ENCODE measurements at regions not wholly inside any gene's neighbourhood (a gene's known extent, or its start where the extent isn't known, plus 50 kb on each side); places are given as distances from the start of the nearest gene placed in this dataset.

DNA sequence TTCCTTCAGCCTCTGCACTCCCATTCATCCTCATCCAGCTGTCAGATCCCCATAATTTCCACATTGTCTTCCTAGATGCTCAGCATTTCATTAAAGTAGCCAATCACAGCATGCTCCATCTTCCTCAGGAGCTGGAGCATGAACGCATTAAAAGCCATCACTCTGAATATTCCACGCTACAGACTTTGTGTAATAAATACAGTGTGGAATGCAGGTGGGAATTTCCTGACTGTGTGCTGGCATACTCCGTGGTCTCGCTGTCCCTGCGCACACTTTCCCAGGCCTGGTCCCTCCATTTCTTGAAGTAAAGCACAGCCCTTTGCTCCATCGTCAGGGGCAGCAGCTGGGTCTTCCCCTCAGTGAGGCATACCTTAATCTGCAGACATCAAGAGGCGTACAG lies 123.7 kb upstream of the NCK2 start:
- no peaks in the 10 kb centered on the region for H4K20me1 ChIP-seq (ENCODE audit: insufficient read depth)
- H3K4me3 ChIP-seq (replicated peaks in 1 of 2; ENCODE audit: low read depth in 1 of 2, low read length in 2 of 2), result no peak overlapping the region
- ChIA-PET RAD21 (ENCODE audit: low non-redundant PET in 1 of 2, low total read pairs in 2 of 2, uncharacterized antibody in 2 of 2, unreplicated experiment in 2 of 2) (no interaction called here), CTCF (no interaction called here), POLR2A (no interaction called here)
- no TSS peak for BruUV-seq (replicated peaks)
- no peaks in the 10 kb centered on the region for H3K9me2 ChIP-seq (ENCODE audit: insufficient read depth)
- no peaks in the 10 kb centered on the region for H3K79me2 ChIP-seq (ENCODE audit: insufficient read depth, low read length)
- TF ChIP-seq, protein P1, sequence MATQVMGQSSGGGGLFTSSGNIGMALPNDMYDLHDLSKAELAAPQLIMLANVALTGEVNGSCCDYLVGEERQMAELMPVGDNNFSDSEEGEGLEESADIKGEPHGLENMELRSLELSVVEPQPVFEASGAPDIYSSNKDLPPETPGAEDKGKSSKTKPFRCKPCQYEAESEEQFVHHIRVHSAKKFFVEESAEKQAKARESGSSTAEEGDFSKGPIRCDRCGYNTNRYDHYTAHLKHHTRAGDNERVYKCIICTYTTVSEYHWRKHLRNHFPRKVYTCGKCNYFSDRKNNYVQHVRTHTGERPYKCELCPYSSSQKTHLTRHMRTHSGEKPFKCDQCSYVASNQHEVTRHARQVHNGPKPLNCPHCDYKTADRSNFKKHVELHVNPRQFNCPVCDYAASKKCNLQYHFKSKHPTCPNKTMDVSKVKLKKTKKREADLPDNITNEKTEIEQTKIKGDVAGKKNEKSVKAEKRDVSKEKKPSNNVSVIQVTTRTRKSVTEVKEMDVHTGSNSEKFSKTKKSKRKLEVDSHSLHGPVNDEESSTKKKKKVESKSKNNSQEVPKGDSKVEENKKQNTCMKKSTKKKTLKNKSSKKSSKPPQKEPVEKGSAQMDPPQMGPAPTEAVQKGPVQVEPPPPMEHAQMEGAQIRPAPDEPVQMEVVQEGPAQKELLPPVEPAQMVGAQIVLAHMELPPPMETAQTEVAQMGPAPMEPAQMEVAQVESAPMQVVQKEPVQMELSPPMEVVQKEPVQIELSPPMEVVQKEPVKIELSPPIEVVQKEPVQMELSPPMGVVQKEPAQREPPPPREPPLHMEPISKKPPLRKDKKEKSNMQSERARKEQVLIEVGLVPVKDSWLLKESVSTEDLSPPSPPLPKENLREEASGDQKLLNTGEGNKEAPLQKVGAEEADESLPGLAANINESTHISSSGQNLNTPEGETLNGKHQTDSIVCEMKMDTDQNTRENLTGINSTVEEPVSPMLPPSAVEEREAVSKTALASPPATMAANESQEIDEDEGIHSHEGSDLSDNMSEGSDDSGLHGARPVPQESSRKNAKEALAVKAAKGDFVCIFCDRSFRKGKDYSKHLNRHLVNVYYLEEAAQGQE (IDR thresholded peaks at IDR 0.05; ENCODE audit: low read depth), result no peak
- no peak overlapping the region for H2AFZ ChIP-seq (ENCODE audit: low read depth, low read length, poor library complexity, severe bottlenecking)
- no peak for ATAC-seq
- peaks cover 45% of the 10 kb centered on the region for H3K27me3 ChIP-seq (ENCODE audit: insufficient read depth, low read length)
- no peak for DNase-seq (ENCODE audit: low read depth, low spot score)
- no peak overlapping the region for H3K4me2 ChIP-seq (ENCODE audit: low read length)
- H3K9me3 ChIP-seq (ENCODE audit: control insufficient read depth in 1 of 2, insufficient read depth in 1 of 2, low read depth in 1 of 2, low read length in 2 of 2), result no peaks in the 10 kb centered on the region
- no peak overlapping the region for H3K27ac ChIP-seq (ENCODE audit: low read depth, low read length)
- H3K9ac ChIP-seq (ENCODE audit: low read length), result no peak overlapping the region
- no peaks in the 10 kb centered on the region for H3K4me1 ChIP-seq (ENCODE audit: control insufficient read depth in 1 of 2, insufficient read depth in 2 of 2, low read length in 2 of 2)
- intact Hi-C loops (cut with micrococcal nuclease), result no loop called here
- no peaks in the 10 kb centered on the region for H3K36me3 ChIP-seq (ENCODE audit: control insufficient read depth in 1 of 2, insufficient read depth in 2 of 2, low read length in 2 of 2)

DNA sequence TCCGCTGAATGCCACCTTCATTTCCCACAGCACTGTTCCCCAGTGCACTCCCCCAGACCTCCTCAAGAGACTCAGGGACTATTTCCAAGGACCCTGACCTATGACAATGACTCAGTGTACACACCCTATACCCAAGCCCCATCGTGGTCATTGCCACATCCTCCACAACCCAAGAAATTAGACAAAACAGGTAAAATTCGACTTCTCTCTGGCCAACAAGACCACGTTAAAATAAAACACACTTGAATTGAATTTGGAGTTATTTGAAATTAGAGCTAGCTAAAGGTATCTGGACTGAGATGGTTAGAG lies 126.4 kb upstream of the NCK2 start:
- H3K9me2 ChIP-seq (ENCODE audit: insufficient read depth), result no peaks in the 10 kb centered on the region
- BruUV-seq (replicated peaks), result no TSS peak

More for the DNA sequence above, 126.4 kb upstream of the NCK2 start:
- H3K9me3 ChIP-seq (ENCODE audit: control insufficient read depth in 1 of 2, insufficient read depth in 1 of 2, low read depth in 1 of 2, low read length in 2 of 2), result no peaks in the 10 kb centered on the region
- DNase-seq (ENCODE audit: low read depth, low spot score), result no peak
- H2AFZ ChIP-seq (ENCODE audit: low read depth, low read length, poor library complexity, severe bottlenecking), result no peak overlapping the region
- ATAC-seq, result no peak
- H3K9ac ChIP-seq (ENCODE audit: low read length), result no peak overlapping the region
- ChIA-PET RAD21 (ENCODE audit: low non-redundant PET in 1 of 2, low total read pairs in 2 of 2, uncharacterized antibody in 2 of 2, unreplicated experiment in 2 of 2) (no interaction called here), CTCF (no interaction called here), POLR2A (no interaction called here)
- no peak overlapping the region for H3K4me3 ChIP-seq (replicated peaks in 1 of 2; ENCODE audit: low read depth in 1 of 2, low read length in 2 of 2)
- intact Hi-C loops (cut with micrococcal nuclease), result no loop called here
- H3K79me2 ChIP-seq (ENCODE audit: insufficient read depth, low read length), result no peaks in the 10 kb centered on the region
- TF ChIP-seq FOSL1 (IDR thresholded peaks at IDR 0.05; ENCODE audit: low read depth), result no peak
- TF ChIP-seq, protein P2, sequence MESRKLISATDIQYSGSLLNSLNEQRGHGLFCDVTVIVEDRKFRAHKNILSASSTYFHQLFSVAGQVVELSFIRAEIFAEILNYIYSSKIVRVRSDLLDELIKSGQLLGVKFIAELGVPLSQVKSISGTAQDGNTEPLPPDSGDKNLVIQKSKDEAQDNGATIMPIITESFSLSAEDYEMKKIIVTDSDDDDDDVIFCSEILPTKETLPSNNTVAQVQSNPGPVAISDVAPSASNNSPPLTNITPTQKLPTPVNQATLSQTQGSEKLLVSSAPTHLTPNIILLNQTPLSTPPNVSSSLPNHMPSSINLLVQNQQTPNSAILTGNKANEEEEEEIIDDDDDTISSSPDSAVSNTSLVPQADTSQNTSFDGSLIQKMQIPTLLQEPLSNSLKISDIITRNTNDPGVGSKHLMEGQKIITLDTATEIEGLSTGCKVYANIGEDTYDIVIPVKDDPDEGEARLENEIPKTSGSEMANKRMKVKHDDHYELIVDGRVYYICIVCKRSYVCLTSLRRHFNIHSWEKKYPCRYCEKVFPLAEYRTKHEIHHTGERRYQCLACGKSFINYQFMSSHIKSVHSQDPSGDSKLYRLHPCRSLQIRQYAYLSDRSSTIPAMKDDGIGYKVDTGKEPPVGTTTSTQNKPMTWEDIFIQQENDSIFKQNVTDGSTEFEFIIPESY (IDR thresholded peaks at IDR 0.05; ENCODE audit: extremely low read depth, insufficient replicate concordance, low read length), result no peak
- no peak for TF ChIP-seq SIN3A (IDR thresholded peaks at IDR 0.05; ENCODE audit: low read depth)
- no peaks in the 10 kb centered on the region for H3K36me3 ChIP-seq (ENCODE audit: control insufficient read depth in 1 of 2, insufficient read depth in 2 of 2, low read length in 2 of 2)
- H3K27me3 ChIP-seq (ENCODE audit: insufficient read depth, low read length), result peaks cover 23% of the 10 kb centered on the region
- H3K27ac ChIP-seq (ENCODE audit: low read depth, low read length), result no peak overlapping the region
- H3K4me1 ChIP-seq (ENCODE audit: control insufficient read depth in 1 of 2, insufficient read depth in 2 of 2, low read length in 2 of 2), result no peaks in the 10 kb centered on the region
- no peak overlapping the region for H3K4me2 ChIP-seq (ENCODE audit: low read length)
- no peaks in the 10 kb centered on the region for H4K20me1 ChIP-seq (ENCODE audit: insufficient read depth)

All from HCT116 (cell line).